ENCODE measurements at regions not wholly inside any gene's neighbourhood (a gene's known extent, or its start where the extent isn't known, plus 50 kb on each side); places are given as distances from the start of the nearest gene placed in this dataset.

- no peak for TF ChIP-seq CTCF (IDR thresholded peaks at IDR 0.05; ENCODE audit: low read depth, low read length)
- TF ChIP-seq POLR2A (IDR thresholded peaks at IDR 0.05; ENCODE audit: extremely low read depth, insufficient read length): no peak
- TF ChIP-seq MAX (IDR thresholded peaks at IDR 0.05; ENCODE audit: low read depth, low read length): no peak
- TF ChIP-seq MYC (IDR thresholded peaks at IDR 0.05; ENCODE audit: low read depth, low read length): no peak
Measured at GRCh38 chr6:105695461-105695860, 292.6 kb upstream of the PREP start.
